HL-60 (cell line): ENCODE measurements at regions not wholly inside any gene's neighbourhood (a gene's known extent, or its start where the extent isn't known, plus 50 kb on each side); places are given as distances from the start of the nearest gene placed in this dataset.

Experiments used
- DNase-seq, 2 experiments: peaks; one replicate each; pipeline ENCODE4 v3.0.0-alpha.2; 2010 to 2020; ENCODE audit warnings: low read depth in 1 of 2, low spot score in 1 of 2
- H3K27ac ChIP-seq: fragments of 250-450 bp; sonication (Bioruptor Pico); replicated peaks from 2 replicates; pipeline ENCODE4 v1.5.1; 2020; ENCODE audit warnings: mild to moderate bottlenecking, moderate library complexity
- H3K27me3 ChIP-seq: fragments of 250-450 bp; sonication (Bioruptor Pico); 2 replicates; pipeline ENCODE4 v1.5.1; 2021; ENCODE audit warnings: mild to moderate bottlenecking, moderate library complexity; ENCODE audit not compliant: insufficient read depth, poor library complexity, severe bottlenecking
- H3K4me3 ChIP-seq: replicated peaks from 2 replicates; pipeline ENCODE4 v1.5.1; 2011; ENCODE audit warnings: mild to moderate bottlenecking, control low read depth, low read length; ENCODE audit not compliant: insufficient read depth
- CTCF ChIP-seq: IDR thresholded peaks from one replicate; pipeline ENCODE4 v1.5.1; 2011; ENCODE audit warnings: low read length, control low read depth, inconsistent platforms; ENCODE audit not compliant: insufficient read depth
- GABPA ChIP-seq: IDR thresholded peaks from 2 replicates; pipeline ENCODE4 v1.6.1; 2012; ENCODE audit warnings: low read depth
- POLR2AphosphoS5 ChIP-seq: IDR thresholded peaks from 2 replicates; pipeline ENCODE4 v1.6.1; 2012; ENCODE audit warnings: low read depth
- REST ChIP-seq: IDR thresholded peaks from 2 replicates; pipeline ENCODE4 v1.6.1; 2012; ENCODE audit warnings: low read depth; ENCODE audit not compliant: insufficient replicate concordance
- SPI1 ChIP-seq: IDR thresholded peaks from 2 replicates; pipeline ENCODE4 v1.6.1; 2012; ENCODE audit warnings: low read depth, mild to moderate bottlenecking, borderline replicate concordance

GRCh38 chr1:213417225-213417820, 366.3 kb downstream of the RPS6KC1 start:
- no peak for DNase-seq

GRCh38 chr1:213417846-213418245, 366.8 kb downstream of the RPS6KC1 start:
- H3K4me3 ChIP-seq, result no peak overlapping the region
- H3K27me3 ChIP-seq, result no peaks in the 10 kb centered on the region
- TF ChIP-seq GABPA (no peak), POLR2AphosphoS5 (no peak), CTCF (no peak), REST (no peak), SPI1 (no peak)
- H3K27ac ChIP-seq, result no peak overlapping the region
- no peak for DNase-seq

More at GRCh38 chr1:213417225-213417820, 366.3 kb downstream of the RPS6KC1 start:
- Histone ChIP-seq H3K4me3 (no peak overlapping the region), H3K27ac (no peak overlapping the region), H3K27me3 (no peaks in the 10 kb centered on the region)
- TF ChIP-seq CTCF, result no peak
- TF ChIP-seq SPI1, result no peak
- no peak for TF ChIP-seq GABPA
- no peak for TF ChIP-seq POLR2AphosphoS5

- TF ChIP-seq POLR2AphosphoS5 (no peak), CTCF (no peak), GABPA (no peak), REST (no peak), SPI1 (no peak)
- DNase-seq, result no peak
- Histone ChIP-seq H3K4me3 (no peak overlapping the region), H3K27ac (no peak overlapping the region), H3K27me3 (no peaks in the 10 kb centered on the region)
Measured at GRCh38 chr1:213418268-213419071, 367.4 kb downstream of the RPS6KC1 start.
